A549 (cell line): ENCODE measurements at regions not wholly inside any gene's neighbourhood (a gene's known extent, or its start where the extent isn't known, plus 50 kb on each side); places are given as distances from the start of the nearest gene placed in this dataset.

Source experiments
- CEBPB ChIP-seq, 2 experiments: fragments of >200 bp in 1 of 2; sonication (Bioruptor Twin) in 1 of 2; formaldehyde crosslinking in 1 of 2; IDR thresholded peaks; 2 replicates each; pipeline ENCODE4 v1.6.1; 2012 to 2016
- CTCF ChIP-seq: fragments of >200 bp; sonication (Bioruptor Twin); formaldehyde crosslinking; IDR thresholded peaks from 3 replicates; pipeline ENCODE4 v1.5.1; 2016
- EHMT2 ChIP-seq: fragments of 200-600 bp; sonication (generic); IDR thresholded peaks from 2 replicates; pipeline ENCODE4 v1.6.1; 2016; ENCODE audit warnings: antibody characterized with exemption, low read depth, mild to moderate bottlenecking, moderate library complexity
- MAFK ChIP-seq: fragments of 450-650 bp; IDR thresholded peaks from 2 replicates; pipeline ENCODE4 v1.6.1; 2014; ENCODE audit not compliant: partially characterized antibody
- PBX3 ChIP-seq: IDR thresholded peaks from 2 replicates; pipeline ENCODE4 v1.6.1; 2012
- POLR2A ChIP-seq: IDR thresholded peaks from 2 replicates; pipeline ENCODE4 v1.6.1; 2012; ENCODE audit warnings: mild to moderate bottlenecking, low read length
- RARB ChIP-seq: fragments of 250-450 bp; sonication (Bioruptor Pico); IDR thresholded peaks from 2 replicates; pipeline ENCODE4 v1.8.0; 2021; ENCODE audit warnings: mild to moderate bottlenecking, moderate library complexity
- REST ChIP-seq: fragments of 200-600 bp; sonication (generic); IDR thresholded peaks from 2 replicates; pipeline ENCODE4 v1.6.1; 2016; ENCODE audit warnings: antibody characterized with exemption, mild to moderate bottlenecking, moderate library complexity
- RFX5 ChIP-seq: fragments of 450-650 bp; IDR thresholded peaks from 2 replicates; pipeline ENCODE4 v1.7.1; 2014; ENCODE audit warnings: antibody characterized with exemption, mild to moderate bottlenecking, moderate library complexity
- RNF2 ChIP-seq: fragments of 200-600 bp; sonication (generic); IDR thresholded peaks from 2 replicates; pipeline ENCODE4 v1.6.1; 2016; ENCODE audit warnings: low read depth, mild to moderate bottlenecking, antibody characterized with exemption, moderate library complexity, borderline replicate concordance
- SREBF2 ChIP-seq: fragments of 450-650 bp; IDR thresholded peaks from 2 replicates; pipeline ENCODE4 v1.6.1; 2014; ENCODE audit warnings: mild to moderate bottlenecking, moderate library complexity
- USF2 ChIP-seq: fragments of 450-650 bp; IDR thresholded peaks from 2 replicates; pipeline ENCODE4 v1.6.1; 2014; ENCODE audit warnings: antibody characterized with exemption
- TF ChIP-seq, protein P1 (sequence below): IDR thresholded peaks from 2 replicates; pipeline ENCODE4 v1.6.1; 2012

- TF ChIP-seq CTCF (no peak), REST (no peak), EHMT2 (no peak), USF2 (no peak), RNF2 (no peak), POLR2A (no peak), RARB (CRISPR knock-in tag) (no peak), SREBF2 (no peak), CEBPB (IDR thresholded peaks at IDR 0.05) (no peak), PBX3 (no peak), MAFK (no peak), RFX5 (no peak)
- TF ChIP-seq, protein P1, sequence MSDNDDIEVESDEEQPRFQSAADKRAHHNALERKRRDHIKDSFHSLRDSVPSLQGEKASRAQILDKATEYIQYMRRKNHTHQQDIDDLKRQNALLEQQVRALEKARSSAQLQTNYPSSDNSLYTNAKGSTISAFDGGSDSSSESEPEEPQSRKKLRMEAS: no peak
Observed at GRCh38 chr22:48902001-48902869, 925.4 kb downstream of the BRD1 start.
